ENCODE measurements at regions not wholly inside any gene's neighbourhood (a gene's known extent, or its start where the extent isn't known, plus 50 kb on each side); places are given as distances from the start of the nearest gene placed in this dataset.

DNA sequence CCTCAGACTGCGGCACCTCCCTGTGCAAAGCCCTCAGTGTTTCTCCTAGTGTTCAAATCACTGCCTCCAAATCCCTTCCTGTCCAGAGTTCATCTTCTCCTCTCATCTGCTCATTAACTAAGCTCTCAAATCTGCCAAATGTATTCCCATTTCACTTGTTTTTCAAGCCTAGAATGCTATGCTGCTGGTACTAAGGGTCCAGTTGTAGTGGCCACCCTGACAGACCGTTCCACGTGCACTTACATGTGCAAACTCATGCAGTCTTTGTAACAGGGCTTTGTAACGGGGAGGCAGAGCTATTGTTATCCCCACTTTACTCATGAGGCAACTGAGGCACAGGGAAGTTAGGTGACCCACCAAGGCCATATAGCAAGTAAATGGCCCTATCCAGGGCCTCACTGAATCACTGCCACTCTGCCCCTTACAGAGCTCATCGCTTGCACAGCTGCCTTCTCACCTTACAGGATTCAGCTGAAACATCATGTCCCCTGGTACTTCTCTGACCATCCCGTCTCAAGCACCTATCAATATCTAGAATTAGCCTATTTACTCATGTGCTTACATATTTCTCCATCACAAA, 153.0 kb upstream of the PDE1C start:
- 88% methylated on average over 6 of the region's 6 CpGs for WGBS

DNA sequence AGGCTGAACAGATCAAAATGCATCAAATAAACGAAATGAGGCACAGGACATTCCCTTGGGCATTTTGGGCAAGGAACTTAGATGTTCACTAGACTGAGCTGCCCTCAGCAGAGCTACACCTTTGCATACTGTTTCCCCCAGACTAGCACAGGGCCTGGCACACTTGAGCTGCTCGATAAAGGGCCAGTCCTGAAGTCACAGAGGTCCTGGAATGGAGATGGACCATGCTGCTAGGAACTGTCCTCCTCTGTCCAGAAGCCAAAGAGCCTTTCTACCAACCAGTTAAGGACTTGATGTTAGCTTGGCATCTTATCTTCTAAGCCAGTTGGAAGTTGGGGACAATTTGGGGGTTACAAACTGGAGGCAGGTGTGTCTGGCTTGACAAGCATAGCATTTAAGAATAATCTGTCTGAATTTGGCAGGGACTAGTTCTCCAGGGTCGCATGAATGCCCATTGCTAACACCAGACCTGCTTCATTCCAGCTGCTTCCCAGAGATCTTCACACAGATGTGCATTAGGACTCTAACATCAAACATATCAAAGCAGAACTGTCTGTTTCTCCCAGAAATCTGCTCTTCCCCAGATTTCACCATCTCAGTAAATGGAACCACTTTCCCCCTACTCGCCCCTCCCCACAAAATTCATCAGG, 152.2 kb upstream of the PDE1C start:
- Histone ChIP-seq H3K36me3 (ENCODE audit: control insufficient read depth in 4 of 4, insufficient read depth in 3 of 4, low read depth in 1 of 4, low read length in 3 of 4) (no peaks in the 10 kb centered on the region), H3K4me1 (ENCODE audit: control insufficient read depth in 4 of 4, insufficient read depth in 4 of 4, low read length in 3 of 4) (no peaks in the 10 kb centered on the region)
- TF ChIP-seq, protein P1, sequence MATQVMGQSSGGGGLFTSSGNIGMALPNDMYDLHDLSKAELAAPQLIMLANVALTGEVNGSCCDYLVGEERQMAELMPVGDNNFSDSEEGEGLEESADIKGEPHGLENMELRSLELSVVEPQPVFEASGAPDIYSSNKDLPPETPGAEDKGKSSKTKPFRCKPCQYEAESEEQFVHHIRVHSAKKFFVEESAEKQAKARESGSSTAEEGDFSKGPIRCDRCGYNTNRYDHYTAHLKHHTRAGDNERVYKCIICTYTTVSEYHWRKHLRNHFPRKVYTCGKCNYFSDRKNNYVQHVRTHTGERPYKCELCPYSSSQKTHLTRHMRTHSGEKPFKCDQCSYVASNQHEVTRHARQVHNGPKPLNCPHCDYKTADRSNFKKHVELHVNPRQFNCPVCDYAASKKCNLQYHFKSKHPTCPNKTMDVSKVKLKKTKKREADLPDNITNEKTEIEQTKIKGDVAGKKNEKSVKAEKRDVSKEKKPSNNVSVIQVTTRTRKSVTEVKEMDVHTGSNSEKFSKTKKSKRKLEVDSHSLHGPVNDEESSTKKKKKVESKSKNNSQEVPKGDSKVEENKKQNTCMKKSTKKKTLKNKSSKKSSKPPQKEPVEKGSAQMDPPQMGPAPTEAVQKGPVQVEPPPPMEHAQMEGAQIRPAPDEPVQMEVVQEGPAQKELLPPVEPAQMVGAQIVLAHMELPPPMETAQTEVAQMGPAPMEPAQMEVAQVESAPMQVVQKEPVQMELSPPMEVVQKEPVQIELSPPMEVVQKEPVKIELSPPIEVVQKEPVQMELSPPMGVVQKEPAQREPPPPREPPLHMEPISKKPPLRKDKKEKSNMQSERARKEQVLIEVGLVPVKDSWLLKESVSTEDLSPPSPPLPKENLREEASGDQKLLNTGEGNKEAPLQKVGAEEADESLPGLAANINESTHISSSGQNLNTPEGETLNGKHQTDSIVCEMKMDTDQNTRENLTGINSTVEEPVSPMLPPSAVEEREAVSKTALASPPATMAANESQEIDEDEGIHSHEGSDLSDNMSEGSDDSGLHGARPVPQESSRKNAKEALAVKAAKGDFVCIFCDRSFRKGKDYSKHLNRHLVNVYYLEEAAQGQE (IDR thresholded peaks at IDR 0.05): no peak
- TF ChIP-seq RAD21 (IDR thresholded peaks at IDR 0.05) (no peak), HNF4A (conservative IDR thresholded peaks at IDR 0.05) (no peak), ZBTB33 (IDR thresholded peaks at IDR 0.05) (no peak), SP1 (IDR thresholded peaks at IDR 0.05) (no peak), JUND (IDR thresholded peaks at IDR 0.05) (no peak), RXRA (IDR thresholded peaks at IDR 0.05) (no peak), NR2F2 (IDR thresholded peaks at IDR 0.05) (no peak), FOXA2 (IDR thresholded peaks at IDR 0.05) (no peak), YY1 (IDR thresholded peaks at IDR 0.05) (no peak)

More for the DNA sequence above, 153.0 kb upstream of the PDE1C start:
- TF ChIP-seq RXRA (IDR thresholded peaks at IDR 0.05) (no peak), CTCF (IDR thresholded peaks at IDR 0.05; ENCODE audit: low read depth, low read length, missing input control) (no peak), YY1 (IDR thresholded peaks at IDR 0.05) (no peak), RAD21 (IDR thresholded peaks at IDR 0.05) (no peak), FOXA2 (IDR thresholded peaks at IDR 0.05) (no peak), HNF4G (IDR thresholded peaks at IDR 0.05) (no peak), NR2F2 (IDR thresholded peaks at IDR 0.05) (no peak), JUND (IDR thresholded peaks at IDR 0.05) (no peak), FOXA1 (IDR thresholded peaks at IDR 0.05) (no peak), TAF1 (conservative IDR thresholded peaks at IDR 0.05) (no peak), GABPA (IDR thresholded peaks at IDR 0.05 in 1 of 2, conservative IDR thresholded peaks at IDR 0.05 in 1 of 2) (no peak), HNF4A (conservative IDR thresholded peaks at IDR 0.05) (no peak)
- TF ChIP-seq, protein P2, sequence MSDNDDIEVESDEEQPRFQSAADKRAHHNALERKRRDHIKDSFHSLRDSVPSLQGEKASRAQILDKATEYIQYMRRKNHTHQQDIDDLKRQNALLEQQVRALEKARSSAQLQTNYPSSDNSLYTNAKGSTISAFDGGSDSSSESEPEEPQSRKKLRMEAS (IDR thresholded peaks at IDR 0.05): no peak
- TF ChIP-seq, protein P1 (IDR thresholded peaks at IDR 0.05): no peak
- no peaks in the 10 kb centered on the region for H3K4me1 ChIP-seq (ENCODE audit: control insufficient read depth in 4 of 4, insufficient read depth in 4 of 4, low read length in 3 of 4)
- H3K4me3 ChIP-seq (ENCODE audit: low read depth in 1 of 3, low read length in 3 of 3): no peak overlapping the region
- no peak overlapping the region for H3K9ac ChIP-seq (ENCODE audit: low read depth in 1 of 2, low read length in 2 of 2)
- no peaks in the 10 kb centered on the region for H3K36me3 ChIP-seq (ENCODE audit: control insufficient read depth in 4 of 4, insufficient read depth in 3 of 4, low read depth in 1 of 4, low read length in 3 of 4)
- H3K9me3 ChIP-seq (ENCODE audit: control insufficient read depth in 4 of 4, low read length in 3 of 4): peaks cover 2 to 9% (median 5%) of the 10 kb centered on the region in 4 donors
- H3K27me3 ChIP-seq (ENCODE audit: control insufficient read depth in 4 of 4, insufficient read depth in 4 of 4, low read length in 3 of 4): peaks cover 0 to 3% (median 0%) of the 10 kb centered on the region in 4 donors
- peak; percentile 13 for DNase-seq (ENCODE audit: low spot score)
- H3K27ac ChIP-seq (ENCODE audit: low read depth in 1 of 2, low read length in 2 of 2): no peak overlapping the region

More for the DNA sequence above, 152.2 kb upstream of the PDE1C start:
- Histone ChIP-seq H3K9me3 (ENCODE audit: control insufficient read depth in 4 of 4, low read length in 3 of 4) (peaks cover 0 to 2% (median 2%) of the 10 kb centered on the region in 4 donors), H3K9ac (ENCODE audit: low read depth in 1 of 2, low read length in 2 of 2) (no peak overlapping the region), H3K27me3 (ENCODE audit: control insufficient read depth in 4 of 4, insufficient read depth in 4 of 4, low read length in 3 of 4) (peaks cover 0 to 3% (median 0%) of the 10 kb centered on the region in 4 donors), H3K27ac (ENCODE audit: low read depth in 1 of 2, low read length in 2 of 2) (no peak overlapping the region), H3K4me3 (ENCODE audit: low read depth in 1 of 3, low read length in 3 of 3) (no peak overlapping the region)
- peak; percentile 17 for DNase-seq (ENCODE audit: low spot score)
- WGBS: 54% methylated on average over 4 of the region's 4 CpGs
